AML-193 (cell line): ENCODE measurements at regions not wholly inside any gene's neighbourhood (a gene's known extent, or its start where the extent isn't known, plus 50 kb on each side); places are given as distances from the start of the nearest gene placed in this dataset.
"Not testable (repeated sequence)": the region's sequence is repeated elsewhere in the genome, so short reads cannot be mapped to it uniquely, and the experiment has no call there.

ENCODE experiments used
- DNase-seq, 2 experiments: peaks; one replicate each; lab custom pipeline; 2025; lab: John Stamatoyannopoulos, UW

DNA sequence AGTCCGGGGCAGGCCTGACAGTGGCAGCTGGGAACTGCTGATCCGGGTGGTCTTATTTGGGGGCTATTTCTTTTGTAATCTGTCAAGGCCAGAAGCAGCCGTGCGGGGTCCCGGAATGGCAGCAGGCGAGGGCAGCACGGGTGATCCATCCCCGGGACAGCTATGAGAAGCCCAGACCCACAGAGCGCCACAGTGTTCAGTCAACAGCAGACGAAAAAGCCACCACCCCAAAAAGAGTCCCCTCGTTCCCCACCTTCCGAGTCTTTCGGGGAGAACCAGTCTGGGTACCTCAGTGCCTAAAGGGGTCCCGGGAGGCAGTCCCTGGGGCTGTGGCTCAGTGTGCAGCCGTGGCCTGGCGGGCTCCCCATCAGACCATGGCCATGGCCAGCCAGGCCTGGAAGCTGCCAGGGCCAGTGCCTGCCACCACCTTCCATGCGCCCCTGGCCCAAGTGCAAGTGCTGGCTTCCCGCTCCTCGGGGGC lies 125.1 kb upstream of the KCTD7 start:
- DNase-seq = no peak

DNA sequence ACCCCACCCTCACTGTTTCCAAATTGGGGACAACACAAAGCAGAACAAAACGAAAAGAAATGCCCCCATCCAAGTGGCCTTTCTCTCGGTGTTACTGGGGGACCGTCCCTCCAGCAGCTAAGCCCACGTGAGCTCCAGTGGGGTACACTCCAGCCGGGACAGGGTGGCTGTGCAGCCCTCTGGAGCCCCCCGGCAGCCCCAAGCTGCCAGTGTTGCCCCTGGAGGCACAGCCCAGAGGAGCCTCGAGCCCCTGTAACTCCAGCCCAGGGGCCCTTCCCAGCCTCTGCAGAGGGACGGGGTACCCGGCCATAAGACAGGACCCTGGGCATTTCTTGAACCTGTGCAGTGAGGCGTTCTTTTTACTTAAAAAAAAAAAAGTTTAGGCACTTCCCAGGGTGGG lies 124.5 kb upstream of the KCTD7 start:
- no peak for DNase-seq

DNA sequence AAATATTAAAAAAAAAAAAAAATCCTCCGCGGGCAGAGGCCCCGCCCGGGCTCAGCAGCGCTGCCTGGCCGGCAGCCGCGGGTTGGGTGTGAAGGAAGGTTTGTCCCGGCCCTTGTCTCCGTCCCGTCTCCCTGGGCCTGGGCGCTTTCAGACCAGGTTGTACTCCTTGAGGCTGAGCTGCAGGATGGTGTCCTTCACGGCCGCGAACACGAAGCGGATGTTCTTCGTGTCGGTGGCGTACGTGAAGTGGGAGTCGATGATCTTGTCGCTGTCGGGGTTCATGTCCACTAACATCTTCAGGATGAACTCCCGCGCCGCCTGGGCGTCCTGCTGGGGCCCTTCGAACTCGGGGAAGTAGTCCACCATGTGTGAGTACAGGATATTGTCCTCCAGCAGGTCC lies 123.7 kb upstream of the KCTD7 start:
- DNase-seq = no peak

DNA sequence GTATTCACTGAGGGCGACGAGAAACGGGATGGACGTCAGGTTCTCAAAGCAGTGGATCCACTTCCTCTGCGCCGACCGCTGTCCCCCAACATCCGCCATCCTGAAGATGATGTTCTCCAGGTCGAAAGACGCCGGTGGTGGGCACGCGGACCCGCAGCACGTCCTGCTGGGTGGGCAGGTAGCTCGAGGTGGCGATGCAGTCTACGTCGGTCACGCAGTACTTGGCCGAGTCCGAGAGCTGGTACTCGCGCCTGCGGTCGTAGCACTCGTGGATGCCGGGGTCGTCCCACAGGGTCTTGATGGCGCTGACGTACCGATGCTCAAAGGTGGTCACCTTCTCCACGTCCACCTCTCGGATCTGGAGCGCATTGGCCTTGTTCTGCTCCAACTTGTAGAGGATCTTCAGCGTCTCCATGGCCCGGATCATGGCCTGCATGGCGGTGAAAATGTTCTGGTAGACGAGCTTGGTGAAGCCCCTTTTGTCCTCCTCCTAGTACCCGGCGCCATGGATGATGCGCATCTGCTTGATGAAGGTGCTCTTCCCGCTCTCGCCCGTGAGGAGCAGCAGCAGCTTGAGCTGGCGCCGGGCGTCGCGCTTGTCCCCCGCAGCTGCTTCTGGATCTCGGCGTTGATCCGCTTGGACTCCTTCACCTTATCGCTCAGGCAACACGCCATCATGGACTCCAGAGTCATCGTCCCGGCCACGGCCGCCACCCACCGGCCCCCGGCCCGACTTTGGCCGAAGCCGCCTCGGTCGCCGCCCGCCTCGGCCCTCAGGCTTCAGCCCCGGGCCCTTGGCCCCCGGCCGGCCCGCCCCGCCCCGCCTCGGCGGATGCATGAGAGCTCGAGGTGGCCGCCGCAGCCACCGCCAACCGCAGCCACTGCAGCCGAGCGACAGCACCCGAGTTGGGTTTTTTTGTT lies 122.9 kb upstream of the KCTD7 start:
- no peak for DNase-seq

DNA sequence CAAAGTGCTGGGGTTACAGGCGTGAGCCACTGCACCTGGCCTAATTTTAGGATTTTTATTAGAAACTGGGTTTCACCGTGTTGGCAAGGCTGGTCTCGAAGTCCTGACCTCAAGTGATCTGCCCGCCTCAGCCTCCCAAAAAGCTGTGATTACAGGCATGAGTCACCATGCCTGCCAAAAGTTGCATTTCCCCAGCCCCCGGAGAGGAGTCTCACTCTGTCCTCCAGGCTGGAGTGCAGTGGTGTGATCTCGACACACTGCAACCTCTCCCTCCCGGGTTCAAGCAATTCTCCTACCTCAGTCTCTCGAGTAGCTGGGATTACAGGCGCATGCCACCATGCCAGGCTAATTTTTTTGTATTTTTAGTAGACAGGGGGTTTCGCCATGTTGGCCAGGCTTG lies 122.0 kb upstream of the KCTD7 start:
- not testable (repeated sequence) for DNase-seq

DNA sequence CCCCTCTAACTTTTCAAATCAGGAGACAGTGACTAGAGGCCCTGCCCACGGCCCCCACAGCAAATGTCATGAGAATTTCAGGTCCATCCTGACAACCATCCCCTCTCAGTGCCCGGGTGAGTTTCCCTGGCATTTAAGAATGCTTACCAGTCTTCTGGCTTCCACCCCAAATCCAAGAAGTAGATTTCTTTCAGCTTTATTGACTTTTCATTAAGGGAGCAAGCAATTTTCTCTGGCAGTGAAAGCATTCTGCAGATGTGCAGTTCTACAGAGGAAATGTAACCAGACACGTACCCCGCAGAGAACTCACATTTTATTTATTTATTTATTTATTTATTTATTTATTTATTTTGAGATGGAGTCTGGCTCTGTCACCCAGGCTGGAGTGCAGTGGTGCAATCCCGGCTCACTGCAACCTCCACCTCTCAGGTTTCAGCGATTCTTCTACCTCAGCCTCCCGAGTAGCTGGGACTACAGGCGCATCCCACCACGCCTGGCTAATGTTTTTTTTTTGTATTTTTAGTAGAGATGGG lies 120.9 kb upstream of the KCTD7 start:
- no peak for DNase-seq

DNA sequence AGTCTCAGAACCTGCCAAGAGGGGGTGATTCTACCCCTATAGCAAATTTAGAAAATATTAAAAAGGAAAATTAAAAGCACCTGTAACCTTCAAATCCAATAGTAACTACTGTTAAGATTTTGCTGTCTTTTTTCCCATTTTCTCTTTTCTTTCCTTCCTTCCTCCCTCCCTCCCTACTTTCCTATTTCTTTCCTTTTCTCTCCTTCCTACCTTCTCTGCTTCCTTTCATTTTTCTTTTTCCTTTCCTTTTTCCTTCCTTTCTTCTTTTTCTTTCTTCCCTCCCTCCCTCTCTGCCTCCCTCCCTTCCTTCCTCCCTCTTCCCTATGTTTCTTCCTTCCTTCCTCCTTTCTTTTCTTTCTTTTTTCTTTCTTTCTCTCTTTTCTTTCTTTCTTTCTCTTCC lies 120.2 kb upstream of the KCTD7 start:
- DNase-seq = no peak

DNA sequence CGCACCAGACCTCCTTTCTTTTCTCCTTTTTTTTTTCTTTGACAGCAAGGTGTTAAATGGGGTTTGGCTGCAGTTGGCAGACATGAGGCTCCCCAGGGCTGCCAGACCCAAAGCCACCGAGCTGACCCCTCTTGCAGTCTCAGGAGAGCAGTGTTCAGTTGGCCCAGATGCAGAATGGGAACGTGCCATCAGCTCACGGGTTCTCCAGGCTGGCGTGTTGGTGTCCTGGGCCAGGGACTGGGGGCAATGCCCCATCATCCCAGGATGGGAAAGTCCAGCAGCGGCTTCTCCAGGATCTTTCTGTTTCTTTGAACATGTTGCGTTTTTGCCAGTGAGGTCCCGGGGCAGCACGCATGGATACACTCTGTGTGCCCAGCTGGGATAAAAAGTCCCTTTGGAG lies 114.6 kb upstream of the KCTD7 start:
- DNase-seq = no peak

DNA sequence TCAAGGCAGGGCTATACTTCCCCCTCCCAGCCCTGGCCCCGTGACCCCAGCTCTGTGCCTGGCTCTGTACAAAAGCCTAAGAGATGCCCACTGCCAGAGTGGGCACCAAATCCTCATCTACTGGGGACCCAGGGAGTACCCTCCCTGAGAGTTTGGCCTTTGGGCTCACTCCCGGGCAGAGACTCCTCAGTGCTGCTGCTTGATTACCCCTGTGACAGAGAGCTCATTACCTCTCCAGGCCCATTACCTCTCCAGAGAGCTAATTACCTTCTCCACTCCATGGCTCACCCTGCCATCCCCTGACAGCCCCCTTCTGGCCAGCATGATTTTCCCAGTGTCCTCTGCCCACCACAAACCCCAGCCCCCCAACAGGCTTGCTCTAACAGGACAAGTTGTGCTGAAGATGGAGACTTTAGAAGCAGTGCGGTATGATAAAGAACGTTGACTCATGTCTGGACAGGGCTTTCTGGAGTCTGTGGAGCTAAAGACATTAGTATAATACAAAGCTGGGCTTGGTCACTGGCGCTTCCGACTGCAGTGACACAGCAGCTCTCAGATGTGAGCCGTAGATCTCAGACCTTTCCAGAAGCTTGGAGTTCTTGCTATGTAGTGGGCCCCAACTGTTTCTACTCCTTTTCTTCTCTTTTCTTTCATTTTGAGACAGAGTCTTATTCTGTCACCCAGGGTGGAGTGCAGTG lies 111.3 kb upstream of the KCTD7 start:
- no peak for DNase-seq

DNA sequence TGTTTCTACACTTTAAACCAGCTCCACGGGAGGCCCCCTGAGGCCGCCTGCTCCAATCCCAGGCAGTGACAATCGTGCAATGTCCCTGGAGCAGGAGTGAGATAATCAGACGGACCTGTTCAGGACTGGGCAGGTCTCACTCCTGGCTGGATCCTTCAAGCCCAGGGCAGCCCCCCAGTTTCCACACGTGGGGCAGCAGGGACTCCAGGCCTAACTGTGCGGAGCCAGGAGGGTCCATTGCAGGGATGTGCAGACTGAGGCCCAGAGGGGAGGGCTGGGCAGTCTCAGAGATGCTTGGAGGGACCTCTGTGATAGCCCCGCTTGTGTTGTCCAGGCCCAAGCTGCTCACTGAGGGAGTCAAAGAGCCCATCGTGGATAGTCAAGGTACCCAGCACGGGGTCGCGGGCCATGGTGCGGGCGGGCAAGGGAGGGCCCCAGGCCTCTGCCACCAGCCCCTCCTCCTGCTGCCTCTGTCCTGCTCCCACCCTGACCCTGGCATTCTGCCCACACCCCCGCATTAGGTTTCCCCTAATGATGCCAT lies 110.5 kb upstream of the KCTD7 start:
- no peak for DNase-seq

DNA sequence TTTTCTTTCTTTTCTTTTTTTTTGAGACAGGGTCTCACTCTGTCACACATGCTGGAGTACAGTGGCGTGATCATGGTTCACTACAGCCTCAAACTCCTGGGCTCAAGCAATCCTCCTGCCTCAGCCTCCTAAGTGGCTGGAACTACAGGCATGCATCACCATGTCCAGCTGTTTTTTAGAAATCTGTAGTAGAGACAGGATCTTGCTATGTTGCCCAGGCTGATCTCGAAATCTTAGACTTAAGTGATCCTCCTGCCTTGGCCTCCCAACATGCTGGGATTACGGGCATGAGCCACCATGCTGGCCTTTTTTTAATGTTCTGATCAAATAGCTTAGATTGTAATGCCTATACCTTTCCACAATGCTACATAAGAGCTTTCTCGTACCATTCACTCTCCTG lies 107.0 kb upstream of the KCTD7 start:
- DNase-seq = no peak

DNA sequence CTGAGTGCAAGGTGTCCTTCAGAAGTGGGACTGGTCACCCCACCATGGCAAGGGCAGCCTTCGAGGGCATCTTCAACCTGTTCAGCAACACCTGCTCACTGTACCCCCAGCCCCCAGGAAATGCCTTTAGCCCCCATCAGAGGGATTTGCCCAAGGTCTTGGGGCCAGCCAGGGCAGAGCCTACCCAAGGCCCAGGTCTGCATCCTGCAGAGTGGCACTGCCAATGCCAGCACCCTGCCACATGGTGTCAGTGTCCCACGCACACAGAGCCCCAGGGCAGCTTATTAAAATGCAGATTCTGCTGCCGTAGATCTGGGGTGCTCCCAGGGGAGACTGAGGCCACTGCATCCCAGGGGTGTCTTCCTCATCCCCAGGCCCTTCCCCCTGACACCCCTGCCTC lies 106.2 kb upstream of the KCTD7 start:
- no peak for DNase-seq

DNA sequence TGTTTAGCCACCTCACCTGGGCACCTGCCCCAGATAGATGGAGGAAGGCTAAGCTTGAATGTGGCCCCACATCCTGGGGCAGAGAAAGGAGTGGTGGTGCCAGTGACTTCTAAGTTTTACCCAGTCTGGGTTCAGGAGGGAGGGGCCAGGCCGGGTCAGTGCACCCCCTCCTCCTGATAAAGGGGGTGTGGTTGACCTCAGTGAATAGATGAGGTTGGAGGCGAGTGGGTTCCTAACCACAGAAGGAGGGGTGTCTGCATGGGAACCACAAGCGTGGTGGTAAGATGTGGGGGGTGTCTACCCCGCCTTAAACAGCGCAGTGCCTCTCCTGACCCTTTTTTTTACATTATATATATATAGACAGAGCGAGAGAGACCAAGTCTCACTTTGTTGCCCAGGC lies 105.3 kb upstream of the KCTD7 start:
- no peak for DNase-seq

DNA sequence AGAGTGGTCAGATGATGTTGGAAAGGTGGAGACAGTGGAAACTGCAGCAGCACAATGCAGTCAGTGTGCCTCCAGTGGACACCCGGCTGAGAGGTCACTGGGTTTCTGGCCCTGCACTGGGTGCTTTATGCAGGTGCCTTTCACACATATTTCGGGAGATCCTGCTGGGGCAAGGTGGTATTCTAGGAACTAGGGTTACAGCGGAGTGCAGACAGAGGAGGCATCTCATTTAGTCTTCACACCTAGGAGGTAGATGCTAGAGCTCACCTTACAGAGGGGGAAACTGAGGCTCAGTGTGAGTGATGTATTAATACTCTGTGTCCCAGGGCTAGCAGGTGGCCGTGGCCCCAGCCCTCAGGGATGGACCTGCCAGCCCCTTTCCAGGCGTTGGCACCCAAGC lies 103.9 kb upstream of the KCTD7 start:
- DNase-seq = no peak

DNA sequence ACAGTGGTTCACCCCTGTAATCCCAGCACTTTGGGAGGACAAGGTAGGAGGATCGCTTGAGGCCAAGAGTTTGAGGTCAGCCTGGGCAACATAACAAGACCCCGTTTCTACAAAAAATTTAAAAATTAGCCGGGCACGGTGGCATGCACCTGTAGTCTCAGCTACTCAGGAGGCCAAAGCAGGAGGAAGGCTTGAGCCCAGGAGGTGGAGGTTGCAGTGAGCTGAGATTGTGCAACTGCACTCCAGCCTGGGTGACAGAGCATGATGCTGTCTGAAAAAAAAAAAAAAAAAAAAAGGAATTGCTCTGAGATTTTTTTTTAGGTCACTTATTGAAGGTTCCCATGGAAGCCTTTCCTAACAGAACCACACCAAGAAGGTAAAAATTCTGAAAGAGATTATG lies 101.9 kb upstream of the KCTD7 start:
- DNase-seq = not testable (repeated sequence)

DNA sequence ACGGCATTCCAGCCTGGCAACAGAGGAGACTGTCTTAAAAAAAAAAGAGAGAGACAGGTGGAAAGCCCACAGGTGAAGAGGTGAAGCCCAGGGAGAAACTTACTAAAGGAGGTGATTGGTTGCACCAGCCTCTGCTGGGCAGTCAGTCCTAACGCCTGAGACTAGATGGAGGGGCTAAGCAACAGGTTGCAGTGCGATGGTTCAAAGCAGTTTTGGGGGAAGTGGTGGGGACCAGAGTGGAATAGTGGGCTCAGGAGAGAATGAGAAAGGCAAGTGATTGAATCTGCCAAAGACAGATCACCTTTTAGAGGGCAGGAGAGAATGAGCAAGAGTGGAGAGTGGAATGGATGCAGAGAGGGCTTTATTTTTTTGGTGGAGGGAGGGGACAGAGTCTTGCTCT lies 100.0 kb upstream of the KCTD7 start:
- no peak for DNase-seq

DNA sequence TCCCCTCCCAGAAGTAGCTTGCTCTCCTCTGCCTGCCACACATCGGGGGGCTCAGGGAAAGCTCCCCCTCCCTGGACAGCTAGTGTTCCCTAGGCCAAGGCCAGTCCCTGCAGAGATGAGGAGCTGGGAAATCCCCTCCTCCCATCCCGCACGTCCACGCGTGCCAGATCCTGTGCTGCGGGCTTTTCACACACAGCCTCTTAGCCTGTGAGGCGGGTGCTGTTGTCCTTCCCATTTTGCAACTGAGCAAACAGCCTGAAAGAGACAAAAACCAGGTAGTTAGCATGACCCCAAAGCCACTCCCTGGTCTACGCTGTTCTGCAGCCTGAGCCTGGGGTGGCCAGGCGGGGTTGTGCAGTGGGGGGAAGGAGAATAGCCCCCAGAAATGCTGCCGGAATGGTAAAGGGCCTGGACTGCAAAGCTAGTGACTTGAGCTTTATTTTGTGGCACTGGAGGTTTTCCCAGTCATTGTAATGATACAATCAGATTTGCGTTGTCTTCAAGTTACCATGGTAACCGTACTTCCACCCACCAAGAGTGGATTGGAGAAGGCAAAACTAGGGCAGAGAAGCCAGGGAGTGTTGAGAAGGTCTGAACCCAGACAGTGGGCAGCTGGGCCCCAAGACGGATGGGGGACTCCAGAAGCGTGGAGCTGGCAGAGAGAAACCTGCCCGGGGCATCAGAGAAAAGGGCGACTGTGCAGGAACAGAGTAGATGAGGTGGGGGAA lies 98.6 kb upstream of the KCTD7 start:
- no peak for DNase-seq

DNA sequence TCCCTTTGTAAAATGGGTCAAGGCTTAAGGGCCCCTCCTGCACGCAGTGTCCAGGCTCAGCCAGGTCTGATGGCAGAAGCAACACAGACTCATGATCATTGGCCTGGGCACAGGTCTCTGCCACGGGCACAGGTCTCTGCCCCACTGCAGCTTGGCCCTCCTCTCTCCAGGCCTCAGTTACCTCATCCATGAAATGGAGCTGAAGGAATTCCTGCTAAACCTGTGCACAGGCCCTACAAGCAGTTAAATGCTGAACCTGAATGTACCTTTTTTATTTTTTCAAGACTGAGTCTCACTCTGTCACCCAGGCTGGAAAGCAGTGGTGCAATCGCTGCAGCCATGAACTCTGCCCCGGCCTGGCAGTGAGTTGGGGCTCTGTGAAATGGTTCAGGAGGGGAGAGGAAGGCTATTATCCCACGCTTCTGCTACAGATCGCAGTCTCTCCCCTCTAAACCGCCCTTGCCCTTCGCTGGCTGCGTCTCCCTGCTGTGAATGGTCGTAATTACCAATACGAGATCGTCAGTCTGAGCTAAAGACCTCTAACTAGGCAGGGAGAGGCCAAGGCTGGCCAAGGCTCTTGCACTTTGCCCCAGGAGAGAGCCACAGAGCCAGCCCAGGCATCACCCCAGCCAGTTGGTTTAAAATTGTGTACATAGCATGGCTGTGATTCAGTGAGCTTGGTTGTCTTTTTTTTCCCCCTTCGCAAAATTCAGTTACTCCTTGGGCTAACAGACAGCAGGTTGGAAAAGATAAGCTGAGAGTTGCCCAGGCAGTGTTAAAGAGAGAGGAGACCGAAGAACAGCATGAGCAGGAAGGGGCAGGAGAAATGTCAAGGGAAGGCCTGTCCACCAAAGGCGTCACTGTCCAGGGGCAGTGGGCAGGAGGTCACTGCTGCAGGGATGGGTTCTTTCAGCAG lies 93.0 kb upstream of the KCTD7 start:
- no peak for DNase-seq

DNA sequence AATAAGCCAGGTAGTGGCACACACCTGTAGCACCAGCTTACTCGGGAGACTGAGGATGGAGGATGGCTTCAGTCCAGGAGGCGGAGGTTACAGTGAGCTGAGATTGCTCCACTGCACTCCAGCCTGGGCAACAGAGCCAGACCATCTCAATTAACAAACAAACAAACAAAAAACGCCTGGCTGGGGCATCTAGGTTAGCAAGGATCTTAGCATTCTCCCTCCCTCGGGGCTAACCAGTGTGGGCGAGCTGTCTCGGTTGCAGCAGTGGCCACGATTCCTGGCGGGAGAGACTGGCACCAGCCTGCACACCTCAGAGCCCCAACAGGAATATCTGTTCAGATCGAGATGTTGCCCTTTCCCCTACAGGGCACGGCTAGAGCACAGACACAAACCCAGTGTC lies 91.3 kb upstream of the KCTD7 start:
- DNase-seq = no peak

DNA sequence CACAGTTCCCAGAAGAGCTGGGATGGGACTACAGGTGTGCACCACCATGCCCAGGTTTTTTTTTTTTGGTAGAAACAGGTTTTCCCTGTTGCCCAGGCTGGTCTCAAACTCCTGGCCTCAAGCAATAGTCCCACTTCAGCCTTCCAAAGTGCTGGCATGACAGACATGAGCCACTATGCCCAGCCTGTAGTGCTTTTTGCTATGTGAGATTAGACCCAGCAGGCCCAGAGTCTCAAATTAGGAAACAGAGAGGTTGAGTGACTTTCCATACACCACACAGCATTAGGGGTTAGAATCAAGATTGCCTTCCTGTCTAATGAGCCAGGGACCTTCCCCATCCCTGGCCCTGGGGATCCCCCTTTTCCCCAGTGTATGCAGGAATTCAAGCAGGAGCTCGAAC lies 90.8 kb upstream of the KCTD7 start:
- DNase-seq = no peak

DNA sequence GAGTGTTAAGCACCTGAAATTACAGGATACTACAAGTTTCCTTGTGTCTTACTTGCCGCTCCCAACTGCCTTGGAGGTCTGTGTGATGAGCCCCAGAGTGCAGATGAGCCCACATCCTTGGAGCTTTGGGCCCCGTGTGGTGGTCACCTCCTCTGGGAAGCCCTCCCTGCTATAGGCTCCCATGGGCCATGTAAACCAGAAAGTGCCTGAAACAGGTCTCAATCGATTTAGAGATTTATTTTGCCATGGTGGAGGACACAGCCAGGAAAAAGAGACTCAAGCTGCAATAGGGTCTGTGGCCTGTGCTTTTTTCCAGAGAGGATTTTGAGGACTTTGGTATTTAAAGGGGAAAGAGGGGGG lies 89.4 kb upstream of the KCTD7 start:
- DNase-seq = no peak
